ENCODE measurements at regions not wholly inside any gene's neighbourhood (a gene's known extent, or its start where the extent isn't known, plus 50 kb on each side); places are given as distances from the start of the nearest gene placed in this dataset.

DNA sequence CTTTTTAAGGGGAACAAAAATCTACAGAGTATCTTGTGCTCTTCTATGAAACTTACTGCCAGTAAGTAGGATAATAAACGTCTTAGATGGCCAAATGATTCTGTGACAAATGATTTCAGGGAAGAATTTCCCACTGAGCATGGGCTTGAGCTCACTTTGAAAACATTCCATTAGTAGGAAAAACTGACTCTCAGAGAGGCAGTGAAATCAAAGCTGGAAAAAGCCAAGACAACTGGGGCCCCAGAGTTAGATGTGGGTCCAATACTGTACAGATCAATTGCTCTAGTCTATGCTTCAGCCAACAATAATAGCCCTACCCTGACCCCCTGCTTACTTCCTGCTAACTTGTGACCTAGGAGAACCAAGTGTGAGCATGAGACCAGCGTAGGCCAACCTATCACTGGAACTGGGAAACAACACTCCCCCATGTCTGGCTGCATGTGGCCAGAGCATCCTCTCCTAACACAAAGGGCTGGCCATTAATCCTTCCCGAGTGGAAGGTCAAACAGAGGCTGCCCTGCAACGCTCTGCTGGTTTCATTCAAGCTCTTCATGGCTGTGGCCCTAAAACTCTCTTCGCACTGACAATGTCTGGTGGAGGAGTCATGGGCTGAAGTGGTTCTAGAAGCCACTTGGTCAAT, 68.8 kb downstream of the FOXB1 start:
- Mint-ChIP-seq H3K27ac (peak overlapping the region; percentile 93), H3K27me3 (ENCODE audit: low read depth, poor library complexity) (peaks cover 6% of the 10 kb centered on the region), H3K36me3 (ENCODE audit: low read depth) (no peaks in the 10 kb centered on the region), H3K4me3 (no peak overlapping the region), H3K4me1 (peaks cover 83% of the 10 kb centered on the region), H3K9me3 (no peaks in the 10 kb centered on the region)
- TF ChIP-seq, protein P1, sequence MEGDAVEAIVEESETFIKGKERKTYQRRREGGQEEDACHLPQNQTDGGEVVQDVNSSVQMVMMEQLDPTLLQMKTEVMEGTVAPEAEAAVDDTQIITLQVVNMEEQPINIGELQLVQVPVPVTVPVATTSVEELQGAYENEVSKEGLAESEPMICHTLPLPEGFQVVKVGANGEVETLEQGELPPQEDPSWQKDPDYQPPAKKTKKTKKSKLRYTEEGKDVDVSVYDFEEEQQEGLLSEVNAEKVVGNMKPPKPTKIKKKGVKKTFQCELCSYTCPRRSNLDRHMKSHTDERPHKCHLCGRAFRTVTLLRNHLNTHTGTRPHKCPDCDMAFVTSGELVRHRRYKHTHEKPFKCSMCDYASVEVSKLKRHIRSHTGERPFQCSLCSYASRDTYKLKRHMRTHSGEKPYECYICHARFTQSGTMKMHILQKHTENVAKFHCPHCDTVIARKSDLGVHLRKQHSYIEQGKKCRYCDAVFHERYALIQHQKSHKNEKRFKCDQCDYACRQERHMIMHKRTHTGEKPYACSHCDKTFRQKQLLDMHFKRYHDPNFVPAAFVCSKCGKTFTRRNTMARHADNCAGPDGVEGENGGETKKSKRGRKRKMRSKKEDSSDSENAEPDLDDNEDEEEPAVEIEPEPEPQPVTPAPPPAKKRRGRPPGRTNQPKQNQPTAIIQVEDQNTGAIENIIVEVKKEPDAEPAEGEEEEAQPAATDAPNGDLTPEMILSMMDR (IDR thresholded peaks at IDR 0.05) = no peak
- DNase-seq = peak; percentile 40

DNA sequence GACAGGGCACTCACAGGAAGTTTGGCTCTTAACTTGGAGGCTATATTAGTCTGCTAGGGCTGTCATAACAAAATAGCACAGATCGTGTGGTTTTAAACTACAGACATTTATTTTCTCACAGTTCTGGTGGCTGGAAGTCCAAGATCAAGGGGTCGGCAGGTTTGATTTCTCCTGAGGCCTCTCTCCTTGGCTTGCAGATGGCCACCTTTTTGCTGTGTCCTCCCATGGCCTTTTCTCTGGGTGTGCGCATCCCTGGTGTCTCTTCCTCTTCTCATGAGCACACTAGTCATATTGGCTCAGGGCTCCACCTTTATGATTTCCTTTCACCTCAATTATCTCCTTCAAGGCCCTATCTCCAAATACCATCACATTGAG, 69.3 kb downstream of the FOXB1 start:
- no peak for DNase-seq
- Mint-ChIP-seq H3K36me3 (ENCODE audit: low read depth) (no peaks in the 10 kb centered on the region), H3K4me3 (peak overlapping the region; percentile 37), H3K9me3 (no peaks in the 10 kb centered on the region), H3K4me1 (peaks cover 85% of the 10 kb centered on the region), H3K27me3 (ENCODE audit: low read depth, poor library complexity) (peaks cover 3% of the 10 kb centered on the region), H3K27ac (peak overlapping the region; percentile 93)
- TF ChIP-seq, protein P1 (IDR thresholded peaks at IDR 0.05) = no peak

DNA sequence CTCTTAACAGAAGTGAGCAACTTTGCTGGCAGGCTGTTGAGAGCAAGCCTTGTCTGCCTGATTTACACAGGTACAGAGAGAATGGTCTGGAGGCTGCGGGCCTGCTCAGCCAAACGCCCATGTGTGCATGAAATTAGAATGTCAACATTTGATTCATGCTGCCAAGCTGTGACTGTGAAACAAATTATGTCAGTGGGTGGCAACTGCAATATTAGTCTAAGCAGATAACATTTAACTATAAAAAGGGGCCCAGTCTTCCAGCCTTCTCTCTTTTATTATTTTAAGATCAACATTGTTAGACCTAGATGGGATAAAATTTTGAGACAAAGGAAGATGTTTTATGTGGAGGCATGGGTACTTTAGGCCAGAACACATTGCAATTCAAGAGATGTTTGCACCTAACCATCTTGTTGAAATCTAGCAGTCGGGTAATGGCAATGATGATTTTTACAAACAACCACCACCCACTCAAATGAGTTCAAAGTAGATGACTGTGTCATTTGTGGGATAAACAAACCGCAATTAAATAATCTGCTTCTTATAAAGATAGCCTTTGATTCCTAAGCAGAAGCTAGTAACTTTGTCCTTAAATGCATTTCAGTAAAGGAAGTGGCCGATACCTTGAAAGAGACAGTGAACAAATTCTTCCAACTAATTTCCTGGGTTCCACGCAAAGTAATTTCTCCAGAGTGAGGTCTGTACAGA, 70.2 kb downstream of the FOXB1 start:
- no peaks in the 10 kb centered on the region for H3K9me3 Mint-ChIP-seq
- TF ChIP-seq, protein P1 (IDR thresholded peaks at IDR 0.05) = no peak
- peaks cover 3% of the 10 kb centered on the region for H3K27me3 Mint-ChIP-seq (ENCODE audit: low read depth, poor library complexity)
- peak; percentile 37 for DNase-seq
- H3K36me3 Mint-ChIP-seq (ENCODE audit: low read depth) = no peaks in the 10 kb centered on the region
- no peak overlapping the region for H3K4me3 Mint-ChIP-seq
- peaks cover 83% of the 10 kb centered on the region for H3K4me1 Mint-ChIP-seq
- H3K27ac Mint-ChIP-seq = no peak overlapping the region

- TF ChIP-seq, protein P1 (IDR thresholded peaks at IDR 0.05) = no peak
- Mint-ChIP-seq H3K27ac (no peak overlapping the region), H3K9me3 (no peaks in the 10 kb centered on the region), H3K27me3 (ENCODE audit: low read depth, poor library complexity) (no peaks in the 10 kb centered on the region), H3K4me1 (peaks cover 80% of the 10 kb centered on the region), H3K4me3 (peak overlapping the region; percentile 24), H3K36me3 (ENCODE audit: low read depth) (no peaks in the 10 kb centered on the region)
- DNase-seq = no peak
Measured at GRCh38 chr15:60076045-60076444, 71.9 kb downstream of the FOXB1 start.

DNA sequence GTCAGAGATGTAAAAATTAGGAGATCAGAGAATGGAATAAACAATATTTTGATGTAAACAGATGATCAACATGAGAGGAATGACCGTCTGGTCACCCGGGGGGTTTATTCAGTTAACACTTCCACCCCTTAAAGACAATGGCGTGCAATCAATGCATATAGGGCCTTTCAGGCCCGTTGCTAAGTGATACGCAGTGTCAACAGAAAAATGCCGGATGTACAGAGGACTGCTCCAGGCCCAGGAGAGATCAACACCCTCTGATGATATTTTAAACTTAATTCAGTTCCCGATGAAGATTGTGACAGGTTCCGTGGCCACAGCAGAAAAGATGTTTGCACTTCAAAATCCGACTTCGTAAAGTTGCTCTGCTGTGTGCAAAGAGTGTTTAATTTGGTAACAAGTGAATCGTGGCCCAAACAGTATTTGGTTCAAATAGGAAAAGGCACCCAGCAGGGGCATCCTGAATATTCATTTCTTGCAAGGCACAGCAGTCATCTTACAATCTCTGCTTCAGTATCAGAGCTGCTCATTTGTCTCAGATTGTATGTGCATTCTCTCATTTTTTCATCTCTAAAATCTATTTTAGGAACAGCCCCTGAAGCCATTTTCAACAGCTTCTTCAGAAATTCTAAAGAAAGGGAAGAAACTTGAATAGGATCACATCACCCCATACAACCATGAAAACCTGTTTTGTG, 72.6 kb downstream of the FOXB1 start:
- H3K27ac Mint-ChIP-seq = no peak overlapping the region
- peak overlapping the region; percentile 24 for H3K4me3 Mint-ChIP-seq

More for the DNA sequence above, 72.6 kb downstream of the FOXB1 start:
- DNase-seq = no peak
- Mint-ChIP-seq H3K27me3 (ENCODE audit: low read depth, poor library complexity) (peaks cover 2% of the 10 kb centered on the region), H3K9me3 (no peaks in the 10 kb centered on the region), H3K4me1 (peaks cover 79% of the 10 kb centered on the region), H3K36me3 (ENCODE audit: low read depth) (no peaks in the 10 kb centered on the region)
- TF ChIP-seq, protein P1 (IDR thresholded peaks at IDR 0.05) = no peak
